GM20000 (cell line): ENCODE measurements at regions not wholly inside any gene's neighbourhood (a gene's known extent, or its start where the extent isn't known, plus 50 kb on each side); places are given as distances from the start of the nearest gene placed in this dataset.

Experiments
- DNase-seq: peaks from one replicate; pipeline ENCODE4 v3.0.0; 2012; ENCODE audit warnings: low spot score
- TF ChIP-seq, protein P1 (sequence below): IDR thresholded peaks from 2 replicates; pipeline ENCODE4 v1.5.1; 2012; ENCODE audit warnings: mild to moderate bottlenecking, control low read depth; ENCODE audit errors: extremely low read depth, missing control alignments

DNA sequence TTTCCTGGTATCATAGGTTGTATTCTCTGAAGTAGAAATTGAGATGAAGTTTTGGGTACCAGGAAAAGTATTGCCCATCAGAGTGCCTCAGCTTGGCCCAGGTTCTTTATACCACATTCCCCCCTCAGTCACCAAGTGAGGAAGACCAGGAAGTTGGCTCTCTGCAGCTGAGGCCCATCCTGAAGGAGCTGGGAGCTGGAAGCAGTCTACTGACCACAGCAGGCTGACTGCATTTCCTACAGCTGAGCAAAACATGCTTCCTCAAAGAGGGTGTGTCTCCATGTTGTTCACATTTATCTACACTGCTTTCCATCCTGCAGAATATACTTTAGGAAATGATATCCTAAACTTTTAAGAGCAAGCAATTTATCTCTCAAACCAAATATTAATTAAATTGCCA lies 654.6 kb downstream of the ELAVL2 start:
- DNase-seq: no peak
- TF ChIP-seq, protein P1, sequence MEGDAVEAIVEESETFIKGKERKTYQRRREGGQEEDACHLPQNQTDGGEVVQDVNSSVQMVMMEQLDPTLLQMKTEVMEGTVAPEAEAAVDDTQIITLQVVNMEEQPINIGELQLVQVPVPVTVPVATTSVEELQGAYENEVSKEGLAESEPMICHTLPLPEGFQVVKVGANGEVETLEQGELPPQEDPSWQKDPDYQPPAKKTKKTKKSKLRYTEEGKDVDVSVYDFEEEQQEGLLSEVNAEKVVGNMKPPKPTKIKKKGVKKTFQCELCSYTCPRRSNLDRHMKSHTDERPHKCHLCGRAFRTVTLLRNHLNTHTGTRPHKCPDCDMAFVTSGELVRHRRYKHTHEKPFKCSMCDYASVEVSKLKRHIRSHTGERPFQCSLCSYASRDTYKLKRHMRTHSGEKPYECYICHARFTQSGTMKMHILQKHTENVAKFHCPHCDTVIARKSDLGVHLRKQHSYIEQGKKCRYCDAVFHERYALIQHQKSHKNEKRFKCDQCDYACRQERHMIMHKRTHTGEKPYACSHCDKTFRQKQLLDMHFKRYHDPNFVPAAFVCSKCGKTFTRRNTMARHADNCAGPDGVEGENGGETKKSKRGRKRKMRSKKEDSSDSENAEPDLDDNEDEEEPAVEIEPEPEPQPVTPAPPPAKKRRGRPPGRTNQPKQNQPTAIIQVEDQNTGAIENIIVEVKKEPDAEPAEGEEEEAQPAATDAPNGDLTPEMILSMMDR: no peak

DNA sequence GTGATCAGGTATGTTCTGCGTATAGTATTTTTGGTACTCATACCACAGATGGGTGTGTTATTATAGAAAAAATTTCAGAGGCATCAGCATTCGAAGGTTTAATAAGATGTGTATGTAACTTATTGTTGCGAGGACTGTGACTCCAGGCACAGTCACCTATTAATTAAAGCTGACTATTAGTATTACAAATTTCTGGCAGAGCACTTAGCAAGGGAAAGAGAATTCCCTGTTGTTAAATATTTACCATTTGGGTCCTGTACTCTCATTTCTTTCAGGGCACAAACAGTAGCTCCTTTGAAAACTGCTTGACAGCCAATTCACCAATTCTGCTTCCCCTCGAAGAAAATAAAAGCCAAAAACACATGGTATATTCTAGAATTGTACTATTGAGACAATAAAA lies 653.8 kb downstream of the ELAVL2 start:
- TF ChIP-seq, protein P1: no peak
- DNase-seq: no peak

DNA sequence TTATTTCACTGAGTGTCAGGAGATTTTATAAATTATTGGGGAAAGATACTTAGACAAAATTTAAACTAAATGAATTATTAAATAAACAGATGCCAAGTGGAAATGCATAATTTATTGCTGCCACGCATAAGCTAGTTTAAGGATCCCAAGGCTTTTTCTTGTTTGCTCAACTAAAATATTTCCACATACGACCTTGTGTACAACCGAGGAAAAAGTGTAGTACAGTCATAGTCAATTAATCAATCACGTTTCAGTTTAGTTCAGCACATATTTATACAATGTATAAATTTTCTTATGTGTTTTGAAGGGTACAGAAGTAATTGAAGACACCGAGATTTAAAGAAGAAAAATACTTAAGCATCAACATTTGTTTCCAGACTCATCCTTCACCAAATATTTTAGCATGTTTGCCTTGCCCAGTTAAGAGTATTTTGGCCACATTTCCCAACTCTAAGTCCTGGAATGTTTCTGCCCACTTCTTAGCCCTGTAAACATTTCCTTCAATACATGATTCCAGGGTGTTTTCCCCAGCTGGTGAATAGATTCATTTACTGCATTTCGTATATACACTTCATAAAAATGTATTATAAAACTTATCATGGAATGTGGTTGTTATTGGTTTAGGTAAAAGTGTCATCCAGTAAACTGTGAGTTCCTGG lies 652.9 kb downstream of the ELAVL2 start:
- TF ChIP-seq, protein P1: no peak
- DNase-seq: no peak

DNA sequence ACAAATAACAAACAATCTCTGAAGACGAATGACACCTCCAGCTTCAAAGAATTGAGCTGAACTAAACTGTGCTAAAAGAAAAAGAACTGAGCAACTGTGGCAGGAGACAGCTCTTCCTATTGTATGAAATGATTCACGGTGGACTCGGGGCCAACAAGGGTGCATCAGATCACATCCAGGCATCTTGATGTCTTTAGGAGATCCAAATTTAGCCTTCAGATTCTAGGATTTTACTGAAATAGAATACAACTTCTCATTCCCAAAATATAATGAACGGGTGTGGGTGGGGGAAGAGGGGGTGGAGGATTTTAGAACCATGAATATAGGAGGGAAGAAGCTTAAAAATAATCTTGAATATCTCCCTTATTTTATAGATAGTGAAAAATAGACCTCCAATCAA lies 631.8 kb downstream of the ELAVL2 start:
- no peak for DNase-seq

DNA sequence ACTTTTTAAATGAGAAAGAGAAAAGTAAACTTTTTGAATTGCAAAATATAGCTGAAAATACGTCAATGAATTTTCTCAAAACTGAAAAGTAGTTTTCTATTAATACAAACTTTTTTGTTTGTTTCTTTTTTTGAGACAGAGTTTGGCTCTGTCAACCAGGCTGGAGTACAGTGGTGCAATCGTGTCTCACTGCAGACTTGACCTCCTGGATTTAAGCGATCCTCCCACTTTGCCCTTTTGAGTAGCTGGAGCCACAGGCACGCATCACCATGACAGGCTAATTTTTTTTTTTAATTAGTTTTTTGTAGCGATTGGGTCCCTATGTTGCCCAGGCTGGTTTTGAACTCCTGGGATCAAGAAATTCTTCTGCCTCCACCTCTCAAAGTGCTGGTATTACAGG lies 610.4 kb downstream of the ELAVL2 start:
- DNase-seq: no peak
- TF ChIP-seq, protein P1: no peak

More for the DNA sequence above, 631.8 kb downstream of the ELAVL2 start:
- TF ChIP-seq, protein P1: no peak

DNA sequence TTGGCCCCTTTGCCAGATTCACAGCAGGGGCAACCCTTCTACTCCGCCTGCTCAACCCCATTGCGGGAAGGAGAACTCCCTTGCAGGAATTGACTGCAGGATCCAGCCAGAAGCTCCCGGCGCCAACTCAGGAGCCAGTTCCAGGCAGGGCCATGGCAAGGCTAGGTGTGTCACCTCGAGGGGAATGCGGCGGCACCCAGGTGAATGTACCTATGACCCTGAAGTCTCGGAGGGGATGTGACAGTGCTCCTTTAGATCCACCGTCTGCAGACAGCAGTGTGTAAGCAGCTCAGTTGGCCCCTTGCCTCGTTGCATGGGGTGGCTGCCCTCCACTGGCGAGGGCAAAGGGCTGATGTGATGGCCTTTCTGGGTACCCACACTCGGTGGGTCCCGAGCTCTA lies 606.6 kb downstream of the ELAVL2 start:
- DNase-seq: no peak

DNA sequence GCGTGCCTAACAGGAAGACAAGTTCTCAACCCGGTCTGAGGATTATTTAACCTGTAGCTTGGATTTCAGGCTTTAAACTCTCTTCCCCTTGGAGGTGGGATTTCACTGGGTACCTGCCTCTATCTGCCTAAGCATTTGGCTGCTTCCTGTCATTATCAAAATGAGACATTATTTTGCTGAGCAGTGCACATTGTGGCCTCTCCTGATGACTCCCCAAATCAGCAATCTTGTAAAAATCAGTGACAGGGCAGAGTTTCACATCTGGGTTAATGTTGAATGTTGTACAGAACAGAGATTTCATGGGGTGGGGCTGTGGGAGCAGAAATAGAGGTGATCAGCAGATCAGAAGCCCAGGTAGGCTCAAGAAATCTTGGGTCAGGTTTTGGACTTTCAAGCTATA lies 605.9 kb downstream of the ELAVL2 start:
- no peak for DNase-seq
- TF ChIP-seq, protein P1: no peak

More for the DNA sequence above, 606.6 kb downstream of the ELAVL2 start:
- TF ChIP-seq, protein P1: no peak
